Transverse colon (tissue), 4 donors: ENCODE measurements at regions not wholly inside any gene's neighbourhood (a gene's known extent, or its start where the extent isn't known, plus 50 kb on each side); places are given as distances from the start of the nearest gene placed in this dataset.

Experiments
- DNase-seq: peaks from one replicate; pipeline ENCODE4 v3.0.0-alpha.2; 2019
- H3K27ac ChIP-seq, 4 donors: fragments of 200-600 bp; sonication (generic); 2 replicates each; pipeline ENCODE4 v1.5.1; 2016 to 2018; ENCODE audit warnings: inconsistent platforms in 4 of 4
- H3K27me3 ChIP-seq: fragments of 200-600 bp; sonication (generic); 2 replicates; pipeline ENCODE4 v1.5.1; 2017; ENCODE audit warnings: inconsistent platforms
- H3K36me3 ChIP-seq, 4 donors: fragments of 200-600 bp; sonication (generic); 2 replicates each; pipeline ENCODE4 v1.5.1; 2017 to 2019; ENCODE audit warnings: inconsistent platforms in 4 of 4
- H3K4me1 ChIP-seq, 4 donors: fragments of 200-600 bp; sonication (generic); 2 replicates each; pipeline ENCODE4 v1.5.1; 2017 to 2020; ENCODE audit warnings: inconsistent platforms in 4 of 4
- H3K4me3 ChIP-seq, 4 donors: fragments of 200-600 bp; sonication (generic); 1 replicate in 1 of 4; 2 replicates in 3 of 4; pipeline versions ENCODE4 v1.5.1 to v1.6.1; 2017 to 2019; ENCODE audit warnings: inconsistent platforms in 4 of 4
- H3K9me3 ChIP-seq, 2 donors: fragments of 200-600 bp; sonication (generic); 2 replicates each; pipeline ENCODE4 v1.5.1; 2017 to 2019; ENCODE audit warnings: inconsistent platforms in 2 of 2
- EP300 ChIP-seq: sonication (generic); formaldehyde crosslinking; IDR thresholded peaks from one replicate; pipeline ENCODE4 v1.6.1; 2017; ENCODE audit warnings: antibody characterized with exemption, low read depth
- POLR2A ChIP-seq: fragments of 450-650 bp; IDR thresholded peaks from one replicate; pipeline ENCODE4 v1.6.1; 2016; ENCODE audit warnings: antibody characterized with exemption, mild to moderate bottlenecking, moderate library complexity
- POLR2AphosphoS5 ChIP-seq, 3 donors: sonication (generic); formaldehyde crosslinking; IDR thresholded peaks; one replicate each; pipeline ENCODE4 v1.6.1; 2016; ENCODE audit warnings: antibody characterized with exemption in 3 of 3
- WGBS, 2 donors: methylation state at CpG; one replicate each; pipeline ENCODE4 v1.1.5; 2018; ENCODE audit warnings: low coverage in 1 of 2; 5-methylcytosine and 5-hydroxymethylcytosine counted together
- in situ Hi-C, 4 donors: fragments of 200-750 bp; cut with MboI; loops; one replicate each; pipeline versions ENCODE4 v1.15.0 to v1.15.1; 2017; ENCODE audit warnings: low sequenced_read_pairs in 3 of 4, low pct_ligation_motif_present in 1 of 4, low pct_unique_long_range_greater_than_20kb in 1 of 4
- intact Hi-C: fragments of 100-400 bp; cut with DNase I; formaldehyde crosslinking; loops from one replicate; pipeline ENCODE4 v1.15.1; 2023; ENCODE audit warnings: low total_unique reads
- TF ChIP-seq, protein P1 (sequence below), 5 experiments: fragments of 200-600 bp in 3 of 5; fragments of 450-650 bp in 2 of 5; sonication (generic) in 3 of 5; IDR thresholded peaks; 1 replicate in 2 of 5; 2 replicates in 3 of 5; pipeline ENCODE4 v1.5.1; 2016 to 2017; ENCODE audit warnings: antibody characterized with exemption in 5 of 5, inconsistent platforms in 3 of 5, mild to moderate bottlenecking in 2 of 5, moderate library complexity in 1 of 5

- DNase-seq: no peak
- Histone ChIP-seq H3K9me3 (no peaks in the 10 kb centered on the region), H3K36me3 (no peaks in the 10 kb centered on the region), H3K4me3 (no peak overlapping the region), H3K27ac (peak overlapping the region in 1 of 4 donors; percentile 53), H3K4me1 (peaks cover 0 to 8% (median 0%) of the 10 kb centered on the region in 4 donors), H3K27me3 (no peaks in the 10 kb centered on the region)
- in situ Hi-C loops (loop anchor here in 1 of 4 donors (25.0 kb wide), 1 partner anchor 962 kb away; no protein-coding TSS in a partner anchor), intact Hi-C loops (no loop called here)
- 56 to 65% methylated on average over 2 of the region's 2 CpGs for WGBS, 2 donors
- TF ChIP-seq POLR2AphosphoS5 (IDR thresholded peaks at IDR 0.05) (no peak), POLR2A (no peak), EP300 (no peak)
- TF ChIP-seq, protein P1, sequence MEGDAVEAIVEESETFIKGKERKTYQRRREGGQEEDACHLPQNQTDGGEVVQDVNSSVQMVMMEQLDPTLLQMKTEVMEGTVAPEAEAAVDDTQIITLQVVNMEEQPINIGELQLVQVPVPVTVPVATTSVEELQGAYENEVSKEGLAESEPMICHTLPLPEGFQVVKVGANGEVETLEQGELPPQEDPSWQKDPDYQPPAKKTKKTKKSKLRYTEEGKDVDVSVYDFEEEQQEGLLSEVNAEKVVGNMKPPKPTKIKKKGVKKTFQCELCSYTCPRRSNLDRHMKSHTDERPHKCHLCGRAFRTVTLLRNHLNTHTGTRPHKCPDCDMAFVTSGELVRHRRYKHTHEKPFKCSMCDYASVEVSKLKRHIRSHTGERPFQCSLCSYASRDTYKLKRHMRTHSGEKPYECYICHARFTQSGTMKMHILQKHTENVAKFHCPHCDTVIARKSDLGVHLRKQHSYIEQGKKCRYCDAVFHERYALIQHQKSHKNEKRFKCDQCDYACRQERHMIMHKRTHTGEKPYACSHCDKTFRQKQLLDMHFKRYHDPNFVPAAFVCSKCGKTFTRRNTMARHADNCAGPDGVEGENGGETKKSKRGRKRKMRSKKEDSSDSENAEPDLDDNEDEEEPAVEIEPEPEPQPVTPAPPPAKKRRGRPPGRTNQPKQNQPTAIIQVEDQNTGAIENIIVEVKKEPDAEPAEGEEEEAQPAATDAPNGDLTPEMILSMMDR (IDR thresholded peaks at IDR 0.05): no peak
Measured at GRCh38 chr6:87824958-87825491, 123.0 kb upstream of the AKIRIN2 start.

GRCh38 chr6:87822011-87822410, 120.0 kb upstream of the AKIRIN2 start:
- in situ Hi-C loops (no loop called here), intact Hi-C loops (no loop called here)
- DNase-seq: no peak
- H3K4me1 ChIP-seq: peaks cover 0 to 8% (median 0%) of the 10 kb centered on the region in 4 donors
- TF ChIP-seq POLR2AphosphoS5 (IDR thresholded peaks at IDR 0.05) (no peak), EP300 (no peak), POLR2A (no peak)
- TF ChIP-seq, protein P1 (IDR thresholded peaks at IDR 0.05): no peak
- H3K36me3 ChIP-seq: no peaks in the 10 kb centered on the region
- no peak overlapping the region for H3K27ac ChIP-seq
- H3K27me3 ChIP-seq: no peaks in the 10 kb centered on the region
- no peak overlapping the region for H3K4me3 ChIP-seq
- H3K9me3 ChIP-seq: no peaks in the 10 kb centered on the region

DNA sequence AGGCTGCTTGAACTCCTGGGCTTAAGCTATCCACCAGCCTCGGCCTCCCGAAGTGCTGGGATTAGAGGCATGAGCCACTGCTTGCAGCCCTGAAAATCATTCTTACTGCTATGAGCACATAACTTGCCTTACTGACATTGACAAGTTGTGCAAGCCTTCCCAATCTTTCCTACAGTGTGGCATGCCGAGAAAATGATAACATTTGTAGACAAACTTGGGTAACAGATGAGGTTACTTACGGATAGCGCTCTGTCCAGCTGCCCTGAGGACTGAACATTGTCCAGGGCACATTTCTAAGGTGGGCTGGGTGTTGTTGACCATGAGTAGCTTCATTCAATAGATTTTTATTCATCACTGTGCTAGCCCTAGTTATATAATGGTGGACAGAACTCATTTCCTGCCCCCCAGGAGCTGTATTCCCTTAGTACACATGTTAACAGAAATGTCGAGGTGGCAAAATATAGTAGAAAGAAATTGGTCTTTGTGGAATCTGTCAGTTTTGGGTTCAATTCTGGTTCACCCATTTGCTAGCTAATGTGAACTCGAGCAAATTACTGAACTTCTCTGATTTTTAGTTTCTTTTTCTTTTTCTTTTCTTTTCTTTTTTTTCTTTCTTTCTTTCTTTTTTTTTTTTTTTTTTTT, 118.4 kb upstream of the AKIRIN2 start:
- Histone ChIP-seq H3K9me3 (no peaks in the 10 kb centered on the region), H3K27me3 (no peaks in the 10 kb centered on the region), H3K4me1 (peaks cover 0 to 1% (median 0%) of the 10 kb centered on the region in 4 donors), H3K27ac (no peak overlapping the region), H3K4me3 (no peak overlapping the region), H3K36me3 (no peaks in the 10 kb centered on the region)
- intact Hi-C loops: no loop called here
- in situ Hi-C loops: no loop called here
- DNase-seq: no peak
- no peak for TF ChIP-seq POLR2AphosphoS5 (IDR thresholded peaks at IDR 0.05)
- TF ChIP-seq POLR2A: no peak
- no peak for TF ChIP-seq EP300
- TF ChIP-seq, protein P1 (IDR thresholded peaks at IDR 0.05): no peak
- 93 to 100% methylated on average over 2 to 7 of the region's 7 CpGs for WGBS, 2 donors

DNA sequence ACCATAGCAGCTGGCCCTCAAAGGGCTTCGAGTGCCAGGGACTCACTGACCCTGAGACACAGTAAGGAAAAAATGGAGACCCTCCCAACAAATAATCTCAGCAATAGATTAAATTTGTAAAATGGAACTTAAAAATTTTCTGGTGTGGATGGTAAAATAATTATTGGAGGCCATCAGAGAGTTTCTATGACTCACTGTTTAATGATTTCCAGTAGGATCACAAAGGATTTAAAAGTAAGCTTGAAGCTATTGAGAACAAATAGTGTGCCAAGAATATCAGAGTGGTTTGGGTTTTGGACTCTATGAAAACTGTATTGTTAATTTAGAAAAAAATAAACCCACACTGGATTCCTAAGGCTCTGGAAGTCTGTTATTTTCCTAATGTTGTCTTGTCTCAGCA, 115.2 kb upstream of the AKIRIN2 start:
- H3K36me3 ChIP-seq: no peaks in the 10 kb centered on the region
- WGBS, 2 donors: 60 to 76% methylated on average over 1 of the region's 1 CpG
- no peak for DNase-seq
- intact Hi-C loops: no loop called here
- in situ Hi-C loops: no loop called here
- TF ChIP-seq POLR2AphosphoS5 (IDR thresholded peaks at IDR 0.05): no peak
- TF ChIP-seq, protein P1 (IDR thresholded peaks at IDR 0.05): no peak
- no peak for TF ChIP-seq POLR2A
- no peak for TF ChIP-seq EP300
- H3K27ac ChIP-seq: no peak overlapping the region
- H3K4me1 ChIP-seq: no peaks in the 10 kb centered on the region
- H3K27me3 ChIP-seq: no peaks in the 10 kb centered on the region
- H3K4me3 ChIP-seq: no peak overlapping the region
- H3K9me3 ChIP-seq: no peaks in the 10 kb centered on the region
